Suprapubic skin (tissue), 4 donors: ENCODE measurements at regions not wholly inside any gene's neighbourhood (a gene's known extent, or its start where the extent isn't known, plus 50 kb on each side); places are given as distances from the start of the nearest gene placed in this dataset.

ENCODE experiments used
- CTCF ChIP-seq, 2 donors: fragments of 200-600 bp in 1 of 2; fragments of 450-650 bp in 1 of 2; sonication (generic) in 1 of 2; IDR thresholded peaks; one replicate each; pipeline ENCODE4 v1.5.1; 2016 to 2019; ENCODE audit warnings: antibody characterized with exemption in 2 of 2, mild to moderate bottlenecking in 1 of 2, moderate library complexity in 1 of 2
- EP300 ChIP-seq: sonication (generic); formaldehyde crosslinking; IDR thresholded peaks from one replicate; pipeline ENCODE4 v1.6.1; 2017; ENCODE audit warnings: antibody characterized with exemption
- POLR2A ChIP-seq, 2 donors: fragments of 450-650 bp; IDR thresholded peaks; one replicate each; pipeline ENCODE4 v1.6.1; 2017; ENCODE audit warnings: antibody characterized with exemption in 2 of 2, mild to moderate bottlenecking in 2 of 2, moderate library complexity in 2 of 2
- POLR2AphosphoS5 ChIP-seq, 3 donors: sonication (generic); formaldehyde crosslinking; IDR thresholded peaks; one replicate each; pipeline ENCODE4 v1.6.1; 2017; ENCODE audit warnings: antibody characterized with exemption in 3 of 3

GRCh38 chr4:23648854-23649596 is 240.8 kb downstream of the PPARGC1A start:
- no peak for TF ChIP-seq CTCF (IDR thresholded peaks at IDR 0.05)
- no peak for TF ChIP-seq POLR2A (IDR thresholded peaks at IDR 0.05)
- no peak for TF ChIP-seq POLR2AphosphoS5 (IDR thresholded peaks at IDR 0.05)
- no peak for TF ChIP-seq EP300
